Lower leg skin (tissue), 4 donors: ENCODE measurements at regions not wholly inside any gene's neighbourhood (a gene's known extent, or its start where the extent isn't known, plus 50 kb on each side); places are given as distances from the start of the nearest gene placed in this dataset.

ENCODE experiments used
- DNase-seq, 2 donors: peaks; one replicate each; pipeline ENCODE4 v3.0.0-alpha.2; 2019; ENCODE audit warnings: low spot score in 2 of 2
- H3K4me3 ChIP-seq: fragments of 200-600 bp; sonication (generic); 2 replicates; pipeline ENCODE4 v1.5.1; 2017; ENCODE audit warnings: mild to moderate bottlenecking, low read depth; ENCODE audit not compliant: poor library complexity, severe bottlenecking
- POLR2A ChIP-seq, 2 donors: fragments of 450-650 bp; IDR thresholded peaks; one replicate each; pipeline ENCODE4 v1.6.1; 2016 to 2017; ENCODE audit warnings: antibody characterized with exemption in 2 of 2, mild to moderate bottlenecking in 1 of 2, moderate library complexity in 1 of 2
- WGBS, 2 donors: methylation state at CpG; one replicate each; pipeline ENCODE4 v1.1.5; 2018; 5-methylcytosine and 5-hydroxymethylcytosine counted together
- intact Hi-C: fragments of 100-400 bp; cut with DNase I; formaldehyde crosslinking; loops from one replicate; pipeline ENCODE4 v1.15.0; 2023; ENCODE audit warnings: low total_unique reads
- TF ChIP-seq, protein P1 (sequence below), 3 donors: fragments of 450-650 bp; IDR thresholded peaks; one replicate each; pipeline ENCODE4 v1.5.1; 2016; ENCODE audit warnings: antibody characterized with exemption in 3 of 3, mild to moderate bottlenecking in 3 of 3, moderate library complexity in 2 of 3

DNA sequence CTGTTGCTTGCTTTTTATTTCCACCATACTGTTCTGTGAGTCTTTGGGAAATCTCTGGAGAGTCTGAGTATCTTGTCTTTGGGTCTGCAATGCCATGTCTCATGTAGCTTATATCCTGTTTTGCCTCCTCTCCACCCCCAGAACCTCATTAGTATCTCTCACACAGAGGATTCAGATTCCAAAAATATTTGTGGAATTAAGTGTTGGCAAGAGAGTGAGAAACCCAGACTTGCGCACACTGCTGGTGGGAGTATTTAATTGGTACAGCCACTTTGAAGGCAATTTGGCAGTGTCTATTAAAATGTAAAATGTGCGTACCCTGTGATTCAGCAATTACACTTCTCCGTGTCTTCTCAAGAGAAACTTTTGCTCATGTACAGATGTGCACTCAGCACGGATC, 68.6 kb downstream of the ZNF621 start:
- intact Hi-C loops, result no loop called here
- H3K4me3 ChIP-seq, result no peak overlapping the region
- no peak for DNase-seq
- TF ChIP-seq POLR2A (IDR thresholded peaks at IDR 0.05), result no peak
- TF ChIP-seq, protein P1, sequence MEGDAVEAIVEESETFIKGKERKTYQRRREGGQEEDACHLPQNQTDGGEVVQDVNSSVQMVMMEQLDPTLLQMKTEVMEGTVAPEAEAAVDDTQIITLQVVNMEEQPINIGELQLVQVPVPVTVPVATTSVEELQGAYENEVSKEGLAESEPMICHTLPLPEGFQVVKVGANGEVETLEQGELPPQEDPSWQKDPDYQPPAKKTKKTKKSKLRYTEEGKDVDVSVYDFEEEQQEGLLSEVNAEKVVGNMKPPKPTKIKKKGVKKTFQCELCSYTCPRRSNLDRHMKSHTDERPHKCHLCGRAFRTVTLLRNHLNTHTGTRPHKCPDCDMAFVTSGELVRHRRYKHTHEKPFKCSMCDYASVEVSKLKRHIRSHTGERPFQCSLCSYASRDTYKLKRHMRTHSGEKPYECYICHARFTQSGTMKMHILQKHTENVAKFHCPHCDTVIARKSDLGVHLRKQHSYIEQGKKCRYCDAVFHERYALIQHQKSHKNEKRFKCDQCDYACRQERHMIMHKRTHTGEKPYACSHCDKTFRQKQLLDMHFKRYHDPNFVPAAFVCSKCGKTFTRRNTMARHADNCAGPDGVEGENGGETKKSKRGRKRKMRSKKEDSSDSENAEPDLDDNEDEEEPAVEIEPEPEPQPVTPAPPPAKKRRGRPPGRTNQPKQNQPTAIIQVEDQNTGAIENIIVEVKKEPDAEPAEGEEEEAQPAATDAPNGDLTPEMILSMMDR (IDR thresholded peaks at IDR 0.05), result no peak
- WGBS, 2 donors, result 67 to 70% methylated on average over 4 of the region's 4 CpGs

DNA sequence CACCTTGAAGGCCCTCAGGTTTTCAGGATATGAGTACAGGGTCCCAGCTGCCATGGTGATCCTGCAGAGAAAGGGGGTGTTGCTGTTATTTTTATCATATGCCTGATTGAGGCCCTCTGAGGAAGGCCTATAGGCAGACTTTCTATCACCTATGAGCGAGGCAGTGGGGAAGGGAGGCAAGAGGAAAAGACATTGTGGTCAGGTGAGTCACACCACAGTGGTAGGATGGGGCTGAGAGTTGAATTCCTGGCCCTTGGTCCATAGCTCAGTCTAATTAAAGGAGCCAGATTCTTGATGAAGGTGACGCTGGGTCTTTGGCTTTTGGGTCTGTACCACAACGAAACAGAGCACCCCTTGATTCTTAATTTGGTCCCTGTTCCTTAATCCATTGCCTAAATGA, 72.7 kb downstream of the ZNF621 start:
- DNase-seq, result no peak
- TF ChIP-seq, protein P1 (IDR thresholded peaks at IDR 0.05), result no peak
- TF ChIP-seq POLR2A (IDR thresholded peaks at IDR 0.05), result no peak
- intact Hi-C loops, result no loop called here
- no peak overlapping the region for H3K4me3 ChIP-seq
- 84% methylated on average over 3 of the region's 3 CpGs for WGBS, 2 donors

DNA sequence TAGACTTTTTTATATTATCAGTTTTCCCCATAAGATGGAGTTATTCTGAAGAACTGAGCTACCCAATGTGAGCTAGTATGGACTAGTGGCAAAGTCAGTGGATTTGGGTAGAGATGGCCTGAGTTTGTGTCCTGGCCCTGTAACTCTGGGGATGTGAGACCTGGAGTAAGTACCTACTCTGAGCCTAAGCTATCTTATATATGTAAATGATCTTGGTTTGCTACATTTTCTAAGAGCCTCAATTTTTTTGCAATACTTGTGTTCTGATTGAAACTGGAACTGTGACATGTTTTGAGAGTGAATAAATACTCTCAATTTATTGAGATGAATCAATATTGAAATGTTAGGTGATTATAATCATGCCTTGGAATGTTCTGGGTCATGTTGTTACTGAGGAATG, 73.6 kb downstream of the ZNF621 start:
- DNase-seq, result no peak
- intact Hi-C loops, result no loop called here
- H3K4me3 ChIP-seq, result no peak overlapping the region
- TF ChIP-seq POLR2A (IDR thresholded peaks at IDR 0.05), result no peak
- TF ChIP-seq, protein P1 (IDR thresholded peaks at IDR 0.05), result no peak

DNA sequence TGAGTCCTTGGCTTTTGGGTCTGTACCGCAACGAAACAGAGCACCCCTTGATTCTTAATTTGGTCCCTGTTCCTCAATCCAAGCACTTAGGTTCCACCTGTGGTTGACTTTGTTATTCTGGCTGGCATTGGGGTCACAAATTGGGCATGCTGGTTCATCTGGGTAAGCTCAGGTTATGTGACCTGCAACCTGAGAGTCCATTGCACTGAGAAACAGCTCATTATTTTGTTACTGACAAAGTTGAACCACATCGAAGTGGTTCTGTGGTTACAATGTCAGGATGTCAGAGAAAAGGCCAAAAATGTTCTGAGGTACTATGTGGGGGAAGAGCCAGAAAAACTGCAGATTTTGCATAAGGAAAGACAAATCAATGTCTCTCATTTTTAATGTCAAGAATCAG, 74.2 kb downstream of the ZNF621 start:
- TF ChIP-seq, protein P1 (IDR thresholded peaks at IDR 0.05), result no peak
- no peak for TF ChIP-seq POLR2A (IDR thresholded peaks at IDR 0.05)
- no peak overlapping the region for H3K4me3 ChIP-seq
- intact Hi-C loops, result no loop called here
- no peak for DNase-seq
- 87 to 88% methylated on average over 3 of the region's 3 CpGs for WGBS, 2 donors

DNA sequence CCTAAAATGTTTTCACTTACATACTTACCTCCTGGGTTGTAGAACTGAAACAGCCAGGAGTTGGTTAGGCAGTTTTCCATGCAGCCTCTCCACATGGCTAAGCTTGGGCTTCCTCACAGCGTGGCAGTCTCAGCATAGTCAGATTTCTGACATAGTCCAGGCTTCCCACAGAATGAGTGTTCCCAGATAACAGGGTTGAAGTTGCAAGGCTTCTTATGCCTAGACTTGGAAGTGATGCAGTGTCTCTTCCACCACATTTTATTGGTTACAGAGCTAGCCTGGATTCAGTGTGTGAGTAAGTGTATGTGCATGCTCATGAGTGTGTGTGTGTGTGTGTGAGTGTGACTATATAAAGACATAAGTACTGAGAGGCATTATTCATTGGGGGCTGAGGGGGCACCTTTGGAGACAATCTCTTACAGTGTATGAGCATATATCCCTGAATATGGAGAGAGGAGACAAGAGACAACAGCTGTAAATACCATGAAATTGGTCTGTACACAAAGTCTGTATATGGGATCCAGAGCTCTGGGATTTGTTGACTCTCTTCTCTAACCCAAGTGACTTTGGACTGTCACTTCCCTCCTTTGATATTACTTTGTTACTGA, 78.1 kb downstream of the ZNF621 start:
- intact Hi-C loops, result no loop called here
- TF ChIP-seq, protein P1 (IDR thresholded peaks at IDR 0.05), result no peak
- TF ChIP-seq POLR2A (IDR thresholded peaks at IDR 0.05), result no peak
- WGBS, 2 donors, result 100% methylated on average over 1 of the region's 1 CpG
- H3K4me3 ChIP-seq, result no peak overlapping the region
- no peak for DNase-seq

DNA sequence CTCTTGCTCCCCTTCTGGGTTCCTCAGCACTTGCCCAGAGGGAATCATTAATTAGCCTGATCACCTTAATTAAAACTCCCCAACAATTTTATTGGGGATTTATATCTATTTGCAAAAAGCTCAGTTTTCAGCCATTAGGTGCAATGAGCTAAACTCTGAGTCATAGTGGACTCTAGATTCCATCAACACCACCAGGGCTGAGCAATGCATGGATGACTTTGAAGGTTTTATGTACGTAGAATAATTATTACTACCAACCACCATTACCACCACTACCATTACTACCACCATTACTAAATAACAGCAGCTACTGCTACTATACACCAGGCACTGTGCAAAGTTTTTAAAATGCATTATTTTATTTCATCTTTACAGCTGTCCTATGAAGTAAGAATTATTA, 81.2 kb downstream of the ZNF621 start:
- intact Hi-C loops, result no loop called here
- no peak for DNase-seq
- 76 to 80% methylated on average over 1 of the region's 1 CpG for WGBS, 2 donors
- TF ChIP-seq POLR2A (IDR thresholded peaks at IDR 0.05), result no peak
- TF ChIP-seq, protein P1 (IDR thresholded peaks at IDR 0.05), result no peak
- H3K4me3 ChIP-seq, result no peak overlapping the region
